ENCODE measurements at regions not wholly inside any gene's neighbourhood (a gene's known extent, or its start where the extent isn't known, plus 50 kb on each side); places are given as distances from the start of the nearest gene placed in this dataset.

DNA sequence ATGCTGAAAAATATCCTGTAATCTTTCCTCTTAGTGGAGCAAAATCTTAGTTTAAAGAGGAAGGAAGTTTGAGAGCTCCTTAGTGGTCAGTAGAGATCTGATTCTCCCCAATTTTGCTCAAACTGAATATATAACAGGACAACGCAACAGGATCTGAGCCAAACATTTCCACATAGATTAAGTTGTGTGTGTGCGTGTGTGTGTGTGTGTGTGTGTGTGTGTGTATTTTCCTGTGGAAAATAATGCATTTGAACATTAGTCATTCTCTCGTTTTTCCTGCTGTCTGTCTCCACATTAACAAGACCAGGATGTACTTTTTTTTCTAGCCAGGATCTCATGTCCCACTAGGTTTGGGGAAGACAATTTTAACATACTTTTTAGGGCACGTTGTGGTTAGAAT lies 312.1 kb upstream of the CDH18 start:
- Histone ChIP-seq H3K4me3 (no peak overlapping the region), H3K4me1 (no peaks in the 10 kb centered on the region), H3K36me3 (no peaks in the 10 kb centered on the region), H3K27me3 (ENCODE audit: low read depth) (no peaks in the 10 kb centered on the region), H3K9me3 (replicated peaks) (peaks cover 11% of the 10 kb centered on the region), H3K27ac (replicated peaks) (no peak overlapping the region)
- TF ChIP-seq, protein P1, sequence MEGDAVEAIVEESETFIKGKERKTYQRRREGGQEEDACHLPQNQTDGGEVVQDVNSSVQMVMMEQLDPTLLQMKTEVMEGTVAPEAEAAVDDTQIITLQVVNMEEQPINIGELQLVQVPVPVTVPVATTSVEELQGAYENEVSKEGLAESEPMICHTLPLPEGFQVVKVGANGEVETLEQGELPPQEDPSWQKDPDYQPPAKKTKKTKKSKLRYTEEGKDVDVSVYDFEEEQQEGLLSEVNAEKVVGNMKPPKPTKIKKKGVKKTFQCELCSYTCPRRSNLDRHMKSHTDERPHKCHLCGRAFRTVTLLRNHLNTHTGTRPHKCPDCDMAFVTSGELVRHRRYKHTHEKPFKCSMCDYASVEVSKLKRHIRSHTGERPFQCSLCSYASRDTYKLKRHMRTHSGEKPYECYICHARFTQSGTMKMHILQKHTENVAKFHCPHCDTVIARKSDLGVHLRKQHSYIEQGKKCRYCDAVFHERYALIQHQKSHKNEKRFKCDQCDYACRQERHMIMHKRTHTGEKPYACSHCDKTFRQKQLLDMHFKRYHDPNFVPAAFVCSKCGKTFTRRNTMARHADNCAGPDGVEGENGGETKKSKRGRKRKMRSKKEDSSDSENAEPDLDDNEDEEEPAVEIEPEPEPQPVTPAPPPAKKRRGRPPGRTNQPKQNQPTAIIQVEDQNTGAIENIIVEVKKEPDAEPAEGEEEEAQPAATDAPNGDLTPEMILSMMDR (IDR thresholded peaks at IDR 0.05; ENCODE audit: borderline replicate concordance): no peak
- intact Hi-C loops (cut with micrococcal nuclease): no loop called here
- no peak for DNase-seq

DNA sequence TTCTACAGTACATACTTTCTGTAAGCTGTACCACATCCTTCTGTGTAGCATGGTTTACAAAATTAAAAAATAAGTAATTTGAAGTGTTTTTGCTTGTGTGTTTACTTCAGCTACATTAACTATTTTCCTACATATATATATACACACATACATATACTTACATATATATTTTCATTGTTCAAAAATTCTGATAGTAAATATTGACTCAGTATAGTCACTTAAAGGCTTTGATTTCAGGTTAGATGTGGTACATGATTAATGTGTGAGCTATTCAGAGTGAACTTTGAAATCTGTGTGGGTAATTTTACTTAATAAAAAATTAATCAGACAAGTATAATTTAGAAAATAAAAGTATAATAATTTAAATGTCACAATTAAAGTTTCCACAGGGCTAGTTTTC lies 306.7 kb upstream of the CDH18 start:
- no peaks in the 10 kb centered on the region for H3K36me3 ChIP-seq
- TF ChIP-seq, protein P1 (IDR thresholded peaks at IDR 0.05; ENCODE audit: borderline replicate concordance): no peak
- no peak for DNase-seq
- intact Hi-C loops (cut with micrococcal nuclease): no loop called here
- no peaks in the 10 kb centered on the region for H3K4me1 ChIP-seq
- H3K9me3 ChIP-seq (replicated peaks): peaks cover 9% of the 10 kb centered on the region
- no peak overlapping the region for H3K27ac ChIP-seq (replicated peaks)
- no peak overlapping the region for H3K4me3 ChIP-seq
- no peaks in the 10 kb centered on the region for H3K27me3 ChIP-seq (ENCODE audit: low read depth)

DNA sequence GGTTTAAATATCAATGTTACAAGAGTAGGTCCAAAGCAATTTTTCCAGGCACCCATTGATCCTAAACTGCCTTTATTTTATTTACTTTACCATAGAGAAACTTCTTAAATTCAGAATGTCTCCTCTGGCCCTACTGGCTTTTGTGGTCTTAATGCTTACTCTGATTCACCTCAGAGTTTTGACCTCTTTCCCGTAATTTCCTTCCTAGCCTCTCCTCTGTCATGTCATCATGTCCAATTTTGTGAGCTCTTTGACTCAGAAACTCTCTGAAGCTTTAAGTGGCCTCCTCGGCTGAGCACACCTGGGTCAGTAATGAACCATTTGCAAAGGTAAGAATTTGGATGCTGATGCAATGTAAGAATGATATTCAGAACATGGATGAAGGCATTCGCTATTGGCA lies 303.8 kb upstream of the CDH18 start:
- no peak for DNase-seq
- no peaks in the 10 kb centered on the region for H3K27me3 ChIP-seq (ENCODE audit: low read depth)
- no peaks in the 10 kb centered on the region for H3K4me1 ChIP-seq
- intact Hi-C loops (cut with micrococcal nuclease): no loop called here
- no peak overlapping the region for H3K4me3 ChIP-seq
- TF ChIP-seq, protein P1 (IDR thresholded peaks at IDR 0.05; ENCODE audit: borderline replicate concordance): no peak
- peaks cover 9% of the 10 kb centered on the region for H3K9me3 ChIP-seq (replicated peaks)
- H3K36me3 ChIP-seq: no peaks in the 10 kb centered on the region
- H3K27ac ChIP-seq (replicated peaks): no peak overlapping the region

DNA sequence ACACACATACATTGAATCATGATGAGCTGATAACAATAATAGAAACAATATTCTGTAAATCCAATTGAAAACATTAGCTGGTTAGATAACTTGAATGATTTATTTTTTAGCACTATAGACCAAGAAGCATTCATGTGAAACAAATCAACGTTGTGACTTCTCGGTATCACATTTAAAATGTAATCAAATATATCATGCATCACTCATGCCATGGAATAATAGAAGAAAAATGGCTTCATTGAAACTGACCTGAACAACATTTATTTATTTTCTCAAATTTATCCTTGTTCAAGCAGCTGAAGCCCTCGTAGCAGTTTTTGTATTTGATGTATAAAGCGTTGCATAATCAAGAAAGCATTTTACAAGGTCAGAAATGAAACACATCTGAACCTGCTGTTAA lies 299.6 kb upstream of the CDH18 start:
- TF ChIP-seq, protein P1 (IDR thresholded peaks at IDR 0.05; ENCODE audit: borderline replicate concordance): no peak
- intact Hi-C loops (cut with micrococcal nuclease): no loop called here
- H3K27me3 ChIP-seq (ENCODE audit: low read depth): no peaks in the 10 kb centered on the region
- no peak overlapping the region for H3K4me3 ChIP-seq
- H3K36me3 ChIP-seq: no peaks in the 10 kb centered on the region
- H3K4me1 ChIP-seq: no peaks in the 10 kb centered on the region
- H3K9me3 ChIP-seq (replicated peaks): no peaks in the 10 kb centered on the region
- no peak overlapping the region for H3K27ac ChIP-seq (replicated peaks)
- no peak for DNase-seq

DNA sequence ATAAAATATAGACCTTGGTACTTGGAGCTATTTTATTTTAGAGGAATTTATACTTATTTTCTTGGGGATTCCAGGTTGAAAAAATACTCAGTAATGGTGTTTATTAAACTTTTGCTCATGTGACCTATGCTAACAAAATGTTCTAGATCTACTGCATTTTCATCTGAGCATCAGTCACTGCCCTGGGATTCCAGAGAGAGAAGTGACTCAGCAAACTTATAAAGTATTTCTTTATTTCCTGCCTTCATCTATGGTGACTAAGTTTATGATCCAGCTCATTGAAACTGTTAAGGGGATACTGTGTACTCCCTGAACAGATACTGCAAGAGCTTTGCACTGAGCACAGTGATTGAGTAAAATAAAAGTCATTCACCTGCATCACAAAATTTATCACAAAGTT lies 298.5 kb upstream of the CDH18 start:
- no peaks in the 10 kb centered on the region for H3K4me1 ChIP-seq
- no peaks in the 10 kb centered on the region for H3K36me3 ChIP-seq
- H3K27ac ChIP-seq (replicated peaks): no peak overlapping the region
- intact Hi-C loops (cut with micrococcal nuclease): no loop called here
- H3K4me3 ChIP-seq: no peak overlapping the region
- H3K27me3 ChIP-seq (ENCODE audit: low read depth): no peaks in the 10 kb centered on the region
- DNase-seq: no peak
- TF ChIP-seq, protein P1 (IDR thresholded peaks at IDR 0.05; ENCODE audit: borderline replicate concordance): no peak
- no peaks in the 10 kb centered on the region for H3K9me3 ChIP-seq (replicated peaks)

DNA sequence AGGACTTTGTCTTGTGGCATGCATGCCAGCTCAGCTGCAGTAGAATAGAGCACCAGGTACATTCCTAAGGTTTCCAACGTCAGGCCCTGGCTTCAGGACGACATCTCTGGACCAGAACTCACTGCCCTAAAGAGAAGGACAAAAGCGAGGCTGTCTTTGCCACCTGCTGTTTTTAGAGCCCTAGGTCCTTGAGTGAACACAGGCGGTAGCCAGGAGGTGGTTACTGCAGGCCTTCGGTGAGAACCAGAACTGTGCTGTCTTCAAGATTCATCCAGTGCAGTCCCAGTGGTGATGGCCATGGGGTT lies 288.9 kb upstream of the CDH18 start:
- Histone ChIP-seq H3K27ac (replicated peaks) (no peak overlapping the region), H3K4me3 (no peak overlapping the region), H3K4me1 (no peaks in the 10 kb centered on the region), H3K36me3 (no peaks in the 10 kb centered on the region), H3K27me3 (ENCODE audit: low read depth) (no peaks in the 10 kb centered on the region), H3K9me3 (replicated peaks) (peaks cover 63% of the 10 kb centered on the region)
- TF ChIP-seq, protein P1 (IDR thresholded peaks at IDR 0.05; ENCODE audit: borderline replicate concordance): no peak
- intact Hi-C loops (cut with micrococcal nuclease): no loop called here
- DNase-seq: no peak
